Tibial artery (tissue), 4 donors: ENCODE measurements at regions not wholly inside any gene's neighbourhood (a gene's known extent, or its start where the extent isn't known, plus 50 kb on each side); places are given as distances from the start of the nearest gene placed in this dataset.

Experiments used
- DNase-seq, 2 donors: peaks; one replicate each; pipeline ENCODE4 v3.0.0-alpha.2; 2019
- H3K27ac ChIP-seq, 2 donors: fragments of 200-600 bp; sonication (generic) in 1 of 2; 1 replicate in 1 of 2; 2 replicates in 1 of 2; pipeline ENCODE4 v1.5.1; 2018 to 2019; ENCODE audit warnings: mild to moderate bottlenecking in 1 of 2
- H3K27me3 ChIP-seq, 2 donors: fragments of 200-600 bp; sonication (generic) in 1 of 2; one replicate each; pipeline versions ENCODE4 v1.5.1 to v1.6.0; 2016 to 2019
- H3K36me3 ChIP-seq, 3 donors: fragments of 200-600 bp; sonication (generic) in 2 of 3; one replicate each; pipeline ENCODE4 v1.5.1; 2016 to 2019; ENCODE audit warnings: mild to moderate bottlenecking in 2 of 3
- H3K4me1 ChIP-seq, 4 donors: fragments of 200-600 bp; sonication (generic) in 2 of 4; 1 replicate in 3 of 4; 2 replicates in 1 of 4; pipeline ENCODE4 v1.5.1; 2016 to 2019
- H3K4me3 ChIP-seq, 2 donors: fragments of 200-600 bp; sonication (generic) in 1 of 2; 1 replicate in 1 of 2; 2 replicates in 1 of 2; pipeline ENCODE4 v1.5.1; 2018 to 2019; ENCODE audit warnings: mild to moderate bottlenecking in 2 of 2
- H3K9me3 ChIP-seq, 3 donors: fragments of 200-600 bp; sonication (generic) in 1 of 3; one replicate each; pipeline ENCODE4 v1.5.1; 2016 to 2019
- intact Hi-C: fragments of 100-400 bp; cut with DNase I; formaldehyde crosslinking; loops from one replicate; pipeline ENCODE4 v1.15.0; 2023; ENCODE audit warnings: low total_unique reads
- TF ChIP-seq, protein P1 (sequence below), 2 experiments: fragments of 200-600 bp in 1 of 2; fragments of 450-650 bp in 1 of 2; IDR thresholded peaks; one replicate each; pipeline ENCODE4 v1.5.1; 2017 to 2019; ENCODE audit warnings: antibody characterized with exemption in 2 of 2, mild to moderate bottlenecking in 1 of 2, moderate library complexity in 1 of 2

DNA sequence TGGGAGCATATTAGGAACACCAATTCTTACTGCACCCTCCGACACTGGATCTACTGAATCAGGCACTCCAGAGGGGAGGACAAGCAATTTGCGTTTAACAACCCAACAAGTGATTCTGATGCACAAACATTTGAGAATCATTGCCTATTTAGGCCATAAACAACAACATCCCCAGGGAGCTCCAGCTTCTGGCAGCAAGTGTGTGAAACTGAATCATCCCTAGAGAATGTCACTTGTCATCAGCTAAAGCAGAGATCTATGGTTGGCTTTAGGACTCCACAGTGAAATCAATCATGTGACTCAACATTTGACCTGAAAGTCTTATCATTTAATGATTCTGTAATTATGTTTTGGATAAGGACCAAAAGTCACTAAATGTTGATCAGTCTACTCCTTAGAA lies 505.0 kb upstream of the FLRT2 start:
- intact Hi-C loops = no loop called here
- DNase-seq = no peak
- Histone ChIP-seq H3K27ac (no peak overlapping the region), H3K4me3 (no peak overlapping the region), H3K9me3 (no peaks in the 10 kb centered on the region), H3K27me3 (no peaks in the 10 kb centered on the region), H3K4me1 (no peaks in the 10 kb centered on the region), H3K36me3 (no peaks in the 10 kb centered on the region)
- TF ChIP-seq, protein P1, sequence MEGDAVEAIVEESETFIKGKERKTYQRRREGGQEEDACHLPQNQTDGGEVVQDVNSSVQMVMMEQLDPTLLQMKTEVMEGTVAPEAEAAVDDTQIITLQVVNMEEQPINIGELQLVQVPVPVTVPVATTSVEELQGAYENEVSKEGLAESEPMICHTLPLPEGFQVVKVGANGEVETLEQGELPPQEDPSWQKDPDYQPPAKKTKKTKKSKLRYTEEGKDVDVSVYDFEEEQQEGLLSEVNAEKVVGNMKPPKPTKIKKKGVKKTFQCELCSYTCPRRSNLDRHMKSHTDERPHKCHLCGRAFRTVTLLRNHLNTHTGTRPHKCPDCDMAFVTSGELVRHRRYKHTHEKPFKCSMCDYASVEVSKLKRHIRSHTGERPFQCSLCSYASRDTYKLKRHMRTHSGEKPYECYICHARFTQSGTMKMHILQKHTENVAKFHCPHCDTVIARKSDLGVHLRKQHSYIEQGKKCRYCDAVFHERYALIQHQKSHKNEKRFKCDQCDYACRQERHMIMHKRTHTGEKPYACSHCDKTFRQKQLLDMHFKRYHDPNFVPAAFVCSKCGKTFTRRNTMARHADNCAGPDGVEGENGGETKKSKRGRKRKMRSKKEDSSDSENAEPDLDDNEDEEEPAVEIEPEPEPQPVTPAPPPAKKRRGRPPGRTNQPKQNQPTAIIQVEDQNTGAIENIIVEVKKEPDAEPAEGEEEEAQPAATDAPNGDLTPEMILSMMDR (IDR thresholded peaks at IDR 0.05) = no peak

DNA sequence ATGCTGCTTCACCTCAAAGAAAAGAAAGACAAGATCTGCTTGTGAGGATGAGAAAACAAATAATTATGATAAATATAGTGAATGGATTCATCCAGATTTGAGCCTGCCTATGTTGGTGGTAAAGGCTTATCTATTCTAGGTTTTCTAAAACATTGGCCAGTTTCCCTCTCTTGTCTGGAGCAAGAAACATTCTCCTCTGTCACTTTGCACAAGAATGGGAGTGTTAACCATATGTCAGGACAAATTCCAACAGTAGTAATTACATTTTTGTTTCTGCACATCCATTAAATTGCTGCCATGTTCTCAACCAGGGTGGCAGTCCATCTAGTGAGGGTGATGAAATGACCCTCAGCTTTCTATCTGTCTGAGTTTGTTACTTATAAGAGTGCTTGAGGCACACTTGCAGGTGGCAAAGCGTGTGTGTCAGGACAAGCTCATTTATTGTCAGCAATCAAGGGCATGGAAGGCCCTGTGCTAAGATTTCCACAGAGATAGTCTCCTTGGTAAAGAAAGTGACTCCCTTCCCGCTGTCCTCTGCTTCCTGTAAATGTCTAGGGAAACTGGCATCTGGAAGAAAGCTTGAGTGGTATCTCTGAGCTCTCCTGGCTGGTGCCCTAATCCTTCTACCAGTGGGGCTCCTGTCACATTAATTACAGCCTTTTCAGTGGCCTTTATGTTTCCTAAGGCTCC lies 502.1 kb upstream of the FLRT2 start:
- TF ChIP-seq, protein P1 (IDR thresholded peaks at IDR 0.05) = no peak
- no peak overlapping the region for H3K4me3 ChIP-seq
- no peaks in the 10 kb centered on the region for H3K27me3 ChIP-seq
- H3K4me1 ChIP-seq = no peaks in the 10 kb centered on the region
- H3K9me3 ChIP-seq = no peaks in the 10 kb centered on the region
- no peak for DNase-seq
- intact Hi-C loops = no loop called here
- no peaks in the 10 kb centered on the region for H3K36me3 ChIP-seq
- no peak overlapping the region for H3K27ac ChIP-seq

DNA sequence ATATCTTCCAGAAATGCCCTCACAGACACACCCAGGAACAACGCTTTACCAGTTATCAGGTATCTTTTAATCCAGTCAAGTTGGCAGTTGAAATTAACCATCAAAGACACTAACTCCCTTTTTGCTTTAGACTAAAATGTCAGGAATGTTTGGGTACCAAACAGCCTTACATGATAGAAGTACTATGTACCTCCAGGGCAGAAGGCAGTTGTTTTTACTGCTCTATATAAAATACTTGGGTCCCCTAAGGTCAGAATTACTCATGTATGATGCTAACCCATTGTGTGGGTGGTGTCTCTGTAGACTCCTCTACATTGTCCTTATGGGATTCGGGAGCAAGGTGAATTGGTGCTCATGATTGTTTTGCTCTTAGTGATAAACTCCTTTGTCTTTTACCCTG lies 492.5 kb upstream of the FLRT2 start:
- Histone ChIP-seq H3K27me3 (no peaks in the 10 kb centered on the region), H3K4me1 (peaks cover 0 to 4% (median 0%) of the 10 kb centered on the region in 4 donors), H3K36me3 (no peaks in the 10 kb centered on the region), H3K9me3 (no peaks in the 10 kb centered on the region), H3K27ac (no peak overlapping the region), H3K4me3 (no peak overlapping the region)
- TF ChIP-seq, protein P1 (IDR thresholded peaks at IDR 0.05) = no peak
- intact Hi-C loops = no loop called here
- no peak for DNase-seq

- Histone ChIP-seq H3K27me3 (no peaks in the 10 kb centered on the region), H3K4me3 (no peak overlapping the region), H3K9me3 (no peaks in the 10 kb centered on the region), H3K27ac (no peak overlapping the region), H3K36me3 (no peaks in the 10 kb centered on the region), H3K4me1 (peaks cover 0 to 4% (median 0%) of the 10 kb centered on the region in 4 donors)
- intact Hi-C loops = no loop called here
- no peak for DNase-seq
- TF ChIP-seq, protein P1 (IDR thresholded peaks at IDR 0.05) = no peak
Observed at GRCh38 chr14:85038526-85039352, 491.2 kb upstream of the FLRT2 start.

GRCh38 chr14:85039353-85039626 lies 490.7 kb upstream of the FLRT2 start:
- TF ChIP-seq, protein P1 (IDR thresholded peaks at IDR 0.05) = no peak
- Histone ChIP-seq H3K9me3 (no peaks in the 10 kb centered on the region), H3K27me3 (no peaks in the 10 kb centered on the region), H3K4me1 (peaks cover 0 to 4% (median 0%) of the 10 kb centered on the region in 4 donors), H3K27ac (no peak overlapping the region), H3K36me3 (no peaks in the 10 kb centered on the region), H3K4me3 (no peak overlapping the region)
- intact Hi-C loops = no loop called here
- DNase-seq = no peak
